A673 (cell line): ENCODE measurements at regions not wholly inside any gene's neighbourhood (a gene's known extent, or its start where the extent isn't known, plus 50 kb on each side); places are given as distances from the start of the nearest gene placed in this dataset.

ENCODE experiments used
- BruUV-seq: library from RNA; stranded (reverse); fragments of 400-500 nt; replicated peaks from 2 replicates; lab custom pipeline; 2021; lab: Mats Ljungman, UMichigan
- CTCF ChIA-PET: fragments of 300-600 bp; sonication (Branson Sonifier 250); formaldehyde crosslinking; loops from one replicate; lab custom pipeline; 2022; ENCODE audit warnings: antibody characterized with exemption; lab: Charles Lee
- POLR2A ChIA-PET: fragments of 300-600 bp; sonication (Branson Sonifier 250); formaldehyde crosslinking; loops from one replicate; lab custom pipeline; 2022; ENCODE audit warnings: antibody characterized with exemption; ENCODE audit not compliant: low non-redundant PET; lab: Charles Lee
- DNase-seq: peaks from one replicate; pipeline ENCODE4 v3.0.0-alpha.2; 2015; ENCODE audit warnings: low spot score
- H3K27ac ChIP-seq: fragments of 200-600 bp; sonication (generic); 2 replicates; pipeline ENCODE4 v1.5.1; 2016; ENCODE audit warnings: mixed run types, low read depth, mild to moderate bottlenecking, mixed read lengths, antibody characterized with exemption, low read length; ENCODE audit not compliant: poor library complexity, severe bottlenecking
- H3K27me3 ChIP-seq: fragments of 200-600 bp; sonication (generic); replicated peaks from 2 replicates; pipeline ENCODE4 v1.6.1; 2017; ENCODE audit warnings: mixed run types, low read depth, mild to moderate bottlenecking, mixed read lengths, antibody characterized with exemption, low read length; ENCODE audit not compliant: insufficient read depth, poor library complexity
- H3K36me3 ChIP-seq: fragments of 200-600 bp; sonication (generic); 2 replicates; pipeline ENCODE4 v1.6.1; 2016; ENCODE audit warnings: mixed run types, mild to moderate bottlenecking, mixed read lengths, antibody characterized with exemption, low read length; ENCODE audit not compliant: insufficient read depth, poor library complexity, severe bottlenecking
- H3K4me1 ChIP-seq: fragments of 200-600 bp; sonication (generic); 2 replicates; pipeline ENCODE4 v1.6.1; 2017; ENCODE audit warnings: mixed run types, mild to moderate bottlenecking, mixed read lengths, antibody characterized with exemption, low read length; ENCODE audit not compliant: insufficient read depth, poor library complexity, severe bottlenecking
- H3K4me3 ChIP-seq: fragments of 200-600 bp; sonication (generic); 2 replicates; pipeline ENCODE4 v1.5.1; 2016; ENCODE audit warnings: low read depth, mixed run types, mild to moderate bottlenecking, mixed read lengths, low read length; ENCODE audit not compliant: poor library complexity, severe bottlenecking
- H3K9me3 ChIP-seq: fragments of 200-600 bp; sonication (generic); 2 replicates; pipeline ENCODE4 v1.6.1; 2016; ENCODE audit warnings: mixed run types, low read depth, mild to moderate bottlenecking, mixed read lengths, antibody characterized with exemption, low read length; ENCODE audit not compliant: poor library complexity, severe bottlenecking
- EZH2 ChIP-seq: fragments of 200-600 bp; sonication (generic); IDR thresholded peaks from 2 replicates; pipeline ENCODE4 v1.6.1; 2017; ENCODE audit warnings: borderline replicate concordance, low read depth, mild to moderate bottlenecking, mixed read lengths, antibody characterized with exemption, low read length; ENCODE audit not compliant: poor library complexity, severe bottlenecking
- intact Hi-C: fragments of 100-400 bp; cut with micrococcal nuclease; formaldehyde crosslinking; loops from one replicate; pipeline ENCODE4 v1.10.0; 2022; ENCODE audit not compliant: unreplicated experiment
- TF ChIP-seq, protein P1 (sequence below): fragments of 300-800, 200-600 bp; sonication (generic); conservative IDR thresholded peaks from 2 replicates; pipeline ENCODE4 v1.5.1; 2017; ENCODE audit warnings: low read depth, mild to moderate bottlenecking, antibody characterized with exemption, low read length, moderate library complexity, mixed read lengths

DNA sequence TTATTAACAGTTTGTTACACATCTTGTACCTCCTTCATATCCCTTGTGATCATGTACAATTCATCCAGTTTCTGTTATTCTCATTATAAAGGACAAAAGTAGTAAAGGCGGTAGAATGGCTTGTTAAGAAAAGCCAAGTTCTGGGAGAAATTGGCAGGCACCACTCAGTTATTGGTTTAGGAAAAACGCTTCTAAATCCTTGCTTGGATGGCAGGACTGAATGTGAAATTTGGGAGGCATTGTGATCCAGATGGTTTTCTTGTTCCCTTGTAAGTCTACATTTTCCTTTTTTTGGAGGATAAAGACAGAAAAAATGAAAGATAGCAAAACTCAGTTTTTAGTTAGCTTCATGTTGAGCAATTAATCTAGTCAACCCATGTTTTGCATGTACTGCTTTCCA is 130.2 kb downstream of the MAT2B start:
- intact Hi-C loops: no loop called here
- TF ChIP-seq, protein P1, sequence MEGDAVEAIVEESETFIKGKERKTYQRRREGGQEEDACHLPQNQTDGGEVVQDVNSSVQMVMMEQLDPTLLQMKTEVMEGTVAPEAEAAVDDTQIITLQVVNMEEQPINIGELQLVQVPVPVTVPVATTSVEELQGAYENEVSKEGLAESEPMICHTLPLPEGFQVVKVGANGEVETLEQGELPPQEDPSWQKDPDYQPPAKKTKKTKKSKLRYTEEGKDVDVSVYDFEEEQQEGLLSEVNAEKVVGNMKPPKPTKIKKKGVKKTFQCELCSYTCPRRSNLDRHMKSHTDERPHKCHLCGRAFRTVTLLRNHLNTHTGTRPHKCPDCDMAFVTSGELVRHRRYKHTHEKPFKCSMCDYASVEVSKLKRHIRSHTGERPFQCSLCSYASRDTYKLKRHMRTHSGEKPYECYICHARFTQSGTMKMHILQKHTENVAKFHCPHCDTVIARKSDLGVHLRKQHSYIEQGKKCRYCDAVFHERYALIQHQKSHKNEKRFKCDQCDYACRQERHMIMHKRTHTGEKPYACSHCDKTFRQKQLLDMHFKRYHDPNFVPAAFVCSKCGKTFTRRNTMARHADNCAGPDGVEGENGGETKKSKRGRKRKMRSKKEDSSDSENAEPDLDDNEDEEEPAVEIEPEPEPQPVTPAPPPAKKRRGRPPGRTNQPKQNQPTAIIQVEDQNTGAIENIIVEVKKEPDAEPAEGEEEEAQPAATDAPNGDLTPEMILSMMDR: no peak
- TF ChIP-seq EZH2: no peak
- no peaks in the 10 kb centered on the region for H3K9me3 ChIP-seq
- POLR2A ChIA-PET: no interaction called here
- CTCF ChIA-PET: no interaction called here
- peaks cover 87% of the 10 kb centered on the region for H3K27me3 ChIP-seq
- DNase-seq: no peak
- no TSS peak for BruUV-seq
- no peaks in the 10 kb centered on the region for H3K4me1 ChIP-seq
- H3K36me3 ChIP-seq: no peaks in the 10 kb centered on the region
- no peak overlapping the region for H3K4me3 ChIP-seq
- H3K27ac ChIP-seq: no peak overlapping the region

DNA sequence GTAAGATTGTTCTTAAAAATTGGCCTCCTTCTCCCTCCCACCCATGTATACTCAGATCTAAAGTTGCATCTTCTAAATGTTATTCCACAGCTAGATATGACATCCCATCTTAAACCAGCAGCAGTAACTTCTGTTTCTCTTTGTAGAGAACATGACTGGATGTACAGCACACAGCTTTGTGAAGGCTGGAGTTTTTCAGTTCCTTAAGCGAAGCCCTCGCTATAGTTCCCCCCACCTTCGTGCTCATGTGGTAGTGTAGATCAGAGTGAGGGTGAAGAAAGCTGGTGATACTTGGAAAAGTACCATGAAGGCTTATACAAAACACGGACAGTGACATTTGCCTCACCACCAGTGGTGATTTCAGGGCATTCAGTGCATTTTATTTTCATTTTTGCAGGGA is 137.5 kb downstream of the MAT2B start:
- no peak for DNase-seq
- no TSS peak for BruUV-seq
- Histone ChIP-seq H3K27ac (no peak overlapping the region), H3K4me1 (no peaks in the 10 kb centered on the region), H3K4me3 (no peak overlapping the region), H3K27me3 (peaks cover 50% of the 10 kb centered on the region), H3K9me3 (no peaks in the 10 kb centered on the region), H3K36me3 (no peaks in the 10 kb centered on the region)
- CTCF ChIA-PET: no interaction called here
- POLR2A ChIA-PET: no interaction called here
- no peak for TF ChIP-seq EZH2
- TF ChIP-seq, protein P1: no peak
- intact Hi-C loops: no loop called here

DNA sequence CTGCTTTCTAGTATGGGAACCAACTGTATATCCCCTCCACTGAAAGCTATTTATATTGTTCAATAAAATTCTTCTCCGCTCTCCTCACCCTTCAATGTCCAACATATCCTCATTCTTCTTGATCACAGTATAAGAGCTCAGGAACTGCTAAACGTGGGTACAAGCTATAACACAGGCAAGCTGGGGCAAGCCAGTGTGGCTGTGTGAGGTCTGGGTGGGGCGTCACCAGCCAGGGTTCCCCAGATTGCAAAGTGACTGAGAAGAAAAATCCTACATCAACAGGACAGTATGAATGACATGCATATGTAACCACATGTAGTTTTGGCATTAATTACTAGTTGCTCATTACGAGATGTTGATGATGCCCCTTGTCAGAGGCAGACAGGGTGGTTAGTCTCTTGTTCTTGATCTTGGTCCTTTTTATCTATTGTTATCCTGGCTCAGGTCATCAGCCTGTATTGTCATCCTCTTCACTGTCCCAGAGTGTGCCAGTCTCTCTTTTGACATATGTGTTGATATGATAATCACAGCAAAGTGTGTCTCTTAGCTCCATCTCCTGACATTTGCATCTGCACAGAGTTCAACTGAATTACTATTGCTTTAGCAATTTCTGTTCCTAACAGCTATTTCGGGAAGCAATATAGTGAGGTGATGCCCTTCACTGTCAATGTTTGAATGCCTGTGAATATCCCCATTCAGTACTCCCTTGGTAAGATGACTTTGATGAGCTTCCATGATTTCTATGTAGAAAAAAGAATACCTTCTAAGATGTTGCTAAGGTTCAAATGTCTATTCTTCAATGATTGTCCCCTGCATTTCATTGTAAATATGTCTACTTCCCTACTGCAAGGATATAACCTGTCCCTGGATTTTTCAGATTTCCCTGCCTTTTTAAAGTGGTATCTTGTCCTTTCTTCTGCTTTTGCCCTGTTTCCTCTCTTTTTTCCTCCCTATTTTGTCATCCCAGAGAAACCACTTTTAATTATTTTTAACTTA is 140.3 kb downstream of the MAT2B start:
- intact Hi-C loops: no loop called here
- peaks cover 43% of the 10 kb centered on the region for H3K27me3 ChIP-seq
- H3K4me1 ChIP-seq: no peaks in the 10 kb centered on the region
- ChIA-PET CTCF (no interaction called here), POLR2A (no interaction called here)
- no peak for DNase-seq
- no peak overlapping the region for H3K27ac ChIP-seq
- no peak for TF ChIP-seq EZH2
- TF ChIP-seq, protein P1: no peak
- BruUV-seq: no TSS peak
- no peaks in the 10 kb centered on the region for H3K9me3 ChIP-seq
- no peak overlapping the region for H3K4me3 ChIP-seq
- H3K36me3 ChIP-seq: no peaks in the 10 kb centered on the region
